DND-41 (cell line): ENCODE measurements at regions not wholly inside any gene's neighbourhood (a gene's known extent, or its start where the extent isn't known, plus 50 kb on each side); places are given as distances from the start of the nearest gene placed in this dataset.
"Not testable (repeated sequence)": the region's sequence is repeated elsewhere in the genome, so short reads cannot be mapped to it uniquely, and the experiment has no call there.

Experiments used
- ATAC-seq: fragments of 200-7000 bp; cut with Tn5 transposase; 3 replicates; pipeline ENCODE4 v1.9.1; 2021; ENCODE audit warnings: low read depth; ENCODE audit not compliant: insufficient read depth
- DNase-seq: peaks from one replicate; pipeline ENCODE4 v3.0.0-alpha.2; 2020
- H2AFZ ChIP-seq: 2 replicates; pipeline ENCODE4 v1.6.0; 2012; ENCODE audit warnings: low read depth, low read length
- H3K27ac ChIP-seq: 2 replicates; pipeline ENCODE4 v1.5.1; 2012; ENCODE audit warnings: low read length, inconsistent platforms
- H3K27me3 ChIP-seq: fragments of 200-600 bp; sonication (generic); 2 replicates; pipeline ENCODE4 v1.6.0; 2012; ENCODE audit warnings: low read length, mild to moderate bottlenecking, inconsistent platforms; ENCODE audit not compliant: insufficient read depth, poor library complexity
- H3K36me3 ChIP-seq: 2 replicates; pipeline ENCODE4 v1.5.1; 2012; ENCODE audit warnings: low read length, inconsistent platforms; ENCODE audit not compliant: insufficient read depth
- H3K4me1 ChIP-seq: 2 replicates; pipeline ENCODE4 v1.5.1; 2012; ENCODE audit warnings: mild to moderate bottlenecking, low read length; ENCODE audit not compliant: insufficient read depth
- H3K4me2 ChIP-seq: 2 replicates; pipeline ENCODE4 v1.6.0; 2012; ENCODE audit warnings: mild to moderate bottlenecking, moderate library complexity, low read length, inconsistent platforms; ENCODE audit not compliant: insufficient read depth
- H3K4me3 ChIP-seq, 2 experiments: fragments of 200-600 bp in 1 of 2; shearing (Covaris generic) in 1 of 2; 2 replicates each; pipeline ENCODE4 v1.5.1; 2012 to 2016; ENCODE audit warnings: inconsistent platforms in 2 of 2, low read length in 2 of 2, mild to moderate bottlenecking in 2 of 2, low read depth in 1 of 2, moderate library complexity in 1 of 2
- H3K79me2 ChIP-seq: 2 replicates; pipeline ENCODE4 v1.6.0; 2012; ENCODE audit warnings: low read length, inconsistent platforms; ENCODE audit not compliant: insufficient read depth
- H3K9ac ChIP-seq: 2 replicates; pipeline ENCODE4 v1.6.0; 2012; ENCODE audit warnings: low read depth, mild to moderate bottlenecking, inconsistent platforms, low read length, moderate library complexity
- H3K9me3 ChIP-seq: 2 replicates; pipeline ENCODE4 v1.5.1; 2012; ENCODE audit warnings: low read length, moderate library complexity, mild to moderate bottlenecking, inconsistent platforms; ENCODE audit not compliant: insufficient read depth, severe bottlenecking
- H4K20me1 ChIP-seq: 2 replicates; pipeline ENCODE4 v1.6.0; 2012; ENCODE audit warnings: low read length; ENCODE audit not compliant: insufficient read depth
- EZH2 ChIP-seq: IDR thresholded peaks from 3 replicates; pipeline ENCODE4 v1.6.1; 2012; ENCODE audit warnings: borderline replicate concordance, low read depth, mild to moderate bottlenecking, moderate library complexity, low read length, inconsistent platforms; ENCODE audit not compliant: severe bottlenecking
- TF ChIP-seq, protein P1 (sequence below): IDR thresholded peaks from 2 replicates; pipeline ENCODE4 v1.5.1; 2012; ENCODE audit warnings: borderline replicate concordance, low read length, moderate library complexity, mild to moderate bottlenecking; ENCODE audit not compliant: poor library complexity, severe bottlenecking; ENCODE audit errors: extremely low read depth

DNA sequence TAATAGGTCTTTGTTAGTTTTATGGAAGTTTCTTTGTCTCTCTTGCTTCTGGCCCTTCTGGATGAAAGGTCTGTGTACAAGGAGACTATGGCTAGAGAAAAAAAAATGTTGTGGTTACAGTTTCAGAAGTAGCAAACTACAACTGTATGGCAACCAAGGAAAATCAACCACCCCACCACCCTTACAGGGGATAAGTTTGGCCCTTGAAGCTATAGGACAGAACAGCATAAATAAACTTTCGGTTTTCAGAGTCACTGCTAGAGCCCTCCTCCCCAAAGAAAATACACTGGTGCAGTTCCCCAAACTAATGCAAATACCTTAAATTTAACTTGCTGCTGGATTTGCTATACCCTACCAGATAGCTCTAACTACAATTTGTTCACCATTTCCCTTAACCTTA, 1216.7 kb downstream of the EFNA5 start:
- TF ChIP-seq, protein P1, sequence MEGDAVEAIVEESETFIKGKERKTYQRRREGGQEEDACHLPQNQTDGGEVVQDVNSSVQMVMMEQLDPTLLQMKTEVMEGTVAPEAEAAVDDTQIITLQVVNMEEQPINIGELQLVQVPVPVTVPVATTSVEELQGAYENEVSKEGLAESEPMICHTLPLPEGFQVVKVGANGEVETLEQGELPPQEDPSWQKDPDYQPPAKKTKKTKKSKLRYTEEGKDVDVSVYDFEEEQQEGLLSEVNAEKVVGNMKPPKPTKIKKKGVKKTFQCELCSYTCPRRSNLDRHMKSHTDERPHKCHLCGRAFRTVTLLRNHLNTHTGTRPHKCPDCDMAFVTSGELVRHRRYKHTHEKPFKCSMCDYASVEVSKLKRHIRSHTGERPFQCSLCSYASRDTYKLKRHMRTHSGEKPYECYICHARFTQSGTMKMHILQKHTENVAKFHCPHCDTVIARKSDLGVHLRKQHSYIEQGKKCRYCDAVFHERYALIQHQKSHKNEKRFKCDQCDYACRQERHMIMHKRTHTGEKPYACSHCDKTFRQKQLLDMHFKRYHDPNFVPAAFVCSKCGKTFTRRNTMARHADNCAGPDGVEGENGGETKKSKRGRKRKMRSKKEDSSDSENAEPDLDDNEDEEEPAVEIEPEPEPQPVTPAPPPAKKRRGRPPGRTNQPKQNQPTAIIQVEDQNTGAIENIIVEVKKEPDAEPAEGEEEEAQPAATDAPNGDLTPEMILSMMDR = no peak
- H3K9me3 ChIP-seq = no peaks in the 10 kb centered on the region
- no peak overlapping the region for H3K27ac ChIP-seq
- no peaks in the 10 kb centered on the region for H3K36me3 ChIP-seq
- no peak overlapping the region for H2AFZ ChIP-seq
- H3K4me2 ChIP-seq = no peak overlapping the region
- no peaks in the 10 kb centered on the region for H3K27me3 ChIP-seq
- H4K20me1 ChIP-seq = no peaks in the 10 kb centered on the region
- no peaks in the 10 kb centered on the region for H3K79me2 ChIP-seq
- no peak overlapping the region for H3K9ac ChIP-seq
- H3K4me3 ChIP-seq = no peak overlapping the region
- DNase-seq = no peak
- H3K4me1 ChIP-seq = no peaks in the 10 kb centered on the region
- peak; percentile 64 for ATAC-seq

DNA sequence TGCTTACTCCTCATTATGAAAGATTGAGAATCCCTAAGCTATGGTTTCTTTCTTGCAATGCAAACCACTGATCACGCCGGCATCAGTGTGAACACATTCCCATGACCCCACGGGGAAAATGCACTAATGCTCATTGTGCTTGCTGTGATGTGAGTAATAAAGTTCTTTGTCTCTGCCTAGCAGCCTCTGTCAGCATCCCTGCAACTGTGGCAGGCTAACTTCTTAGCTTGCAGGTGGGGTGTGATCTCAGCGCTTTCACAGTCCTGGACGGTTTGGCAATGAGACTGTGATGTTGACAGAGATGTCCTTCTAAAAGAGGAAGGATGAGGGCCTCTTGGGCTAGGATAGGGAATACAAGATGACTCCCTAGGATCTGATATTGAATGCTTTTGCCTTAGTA, 1218.7 kb downstream of the EFNA5 start:
- TF ChIP-seq, protein P1 = no peak
- TF ChIP-seq EZH2 = no peak
- ATAC-seq (no peak), DNase-seq (no peak)
- no peaks in the 10 kb centered on the region for H3K36me3 ChIP-seq
- no peak overlapping the region for H3K4me2 ChIP-seq
- H3K27me3 ChIP-seq = no peaks in the 10 kb centered on the region
- no peaks in the 10 kb centered on the region for H3K79me2 ChIP-seq
- no peak overlapping the region for H2AFZ ChIP-seq
- H3K9me3 ChIP-seq = no peaks in the 10 kb centered on the region
- peaks cover 5% of the 10 kb centered on the region; the same call in 1 of the 2 replicates for H3K4me1 ChIP-seq
- H4K20me1 ChIP-seq = no peaks in the 10 kb centered on the region
- H3K9ac ChIP-seq = no peak overlapping the region
- H3K4me3 ChIP-seq = no peak overlapping the region
- H3K27ac ChIP-seq = no peak overlapping the region

DNA sequence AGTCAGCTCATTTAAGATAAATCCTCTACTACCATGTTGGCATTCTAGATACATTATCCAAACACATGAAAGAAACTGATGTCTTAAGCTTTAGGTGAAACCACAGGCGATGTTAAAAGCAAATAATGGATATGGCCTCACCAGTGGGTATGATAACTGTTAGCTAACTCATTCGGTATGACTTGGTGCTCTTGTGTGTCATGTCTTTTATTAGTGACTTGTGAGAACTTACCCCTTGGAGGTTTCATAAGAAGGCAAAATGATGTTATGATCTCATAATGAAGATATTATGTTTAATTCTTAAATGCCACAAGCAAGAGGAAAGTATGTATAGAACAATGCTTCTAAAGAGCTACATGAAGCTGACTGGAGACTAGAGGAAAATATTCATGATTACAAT, 1227.0 kb downstream of the EFNA5 start:
- no peak for ATAC-seq
- no peak for DNase-seq
- Histone ChIP-seq H3K79me2 (no peaks in the 10 kb centered on the region), H3K27me3 (no peaks in the 10 kb centered on the region), H3K36me3 (no peaks in the 10 kb centered on the region), H3K4me1 (peaks cover 5% of the 10 kb centered on the region; the same call in 1 of the 2 replicates), H4K20me1 (no peaks in the 10 kb centered on the region), H3K9ac (no peak overlapping the region), H2AFZ (no peak overlapping the region), H3K4me3 (no peak overlapping the region), H3K9me3 (no peaks in the 10 kb centered on the region), H3K27ac (no peak overlapping the region), H3K4me2 (no peak overlapping the region)
- TF ChIP-seq, protein P1 = no peak
- TF ChIP-seq EZH2 = no peak

DNA sequence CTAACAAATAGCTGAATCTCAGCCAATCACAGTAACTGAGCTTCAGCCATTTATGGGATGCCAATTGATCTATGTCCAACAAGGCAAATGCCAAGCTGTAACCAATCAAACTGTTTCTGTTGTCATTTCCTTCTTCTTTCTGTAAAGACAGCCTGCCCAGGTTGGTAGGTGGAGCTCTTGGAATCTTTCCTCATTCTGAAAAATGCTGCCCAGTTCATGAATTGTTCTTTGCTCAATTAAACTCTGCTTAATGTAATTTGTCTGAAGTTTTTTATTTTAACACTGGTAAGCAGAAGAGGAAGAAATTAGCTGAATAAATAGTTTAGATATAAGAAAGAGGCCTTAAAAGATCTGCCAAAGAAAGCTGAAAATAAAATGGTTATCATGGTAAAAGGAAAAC, 1235.6 kb downstream of the EFNA5 start:
- no peaks in the 10 kb centered on the region for H3K36me3 ChIP-seq
- ATAC-seq (no peak), DNase-seq (no peak)
- TF ChIP-seq EZH2 = no peak
- TF ChIP-seq, protein P1 = no peak
- no peak overlapping the region for H3K9ac ChIP-seq
- no peaks in the 10 kb centered on the region for H4K20me1 ChIP-seq
- no peak overlapping the region for H3K27ac ChIP-seq
- no peaks in the 10 kb centered on the region for H3K79me2 ChIP-seq
- H3K27me3 ChIP-seq = no peaks in the 10 kb centered on the region
- no peak overlapping the region for H2AFZ ChIP-seq
- no peaks in the 10 kb centered on the region for H3K9me3 ChIP-seq
- H3K4me1 ChIP-seq = no peaks in the 10 kb centered on the region
- no peak overlapping the region for H3K4me3 ChIP-seq
- H3K4me2 ChIP-seq = no peak overlapping the region

GRCh38 chr5:106430733-106431132, 1240.0 kb downstream of the EFNA5 start:
- H3K27ac ChIP-seq, DNase-seq, H2AFZ ChIP-seq, H3K36me3 ChIP-seq, H3K9ac ChIP-seq, H3K79me2 ChIP-seq, H3K4me3 ChIP-seq, H3K27me3 ChIP-seq, H3K4me2 ChIP-seq, H3K9me3 ChIP-seq, H3K4me1 ChIP-seq, ATAC-seq, H4K20me1 ChIP-seq: not testable (repeated sequence)
